GM23338 (cell line): ENCODE measurements at regions not wholly inside any gene's neighbourhood (a gene's known extent, or its start where the extent isn't known, plus 50 kb on each side); places are given as distances from the start of the nearest gene placed in this dataset.

Source experiments
- ATAC-seq: fragments of 200-7000 bp; cut with Tn5 transposase; 3 replicates; pipeline ENCODE4 v1.9.1; 2020
- DNase-seq: peaks from one replicate; pipeline ENCODE4 v3.0.0-alpha.2; 2015; ENCODE audit warnings: low spot score
- H2AFZ ChIP-seq: fragments of 200-600 bp; sonication (generic); 2 replicates; pipeline ENCODE4 v1.8.0; 2016; ENCODE audit warnings: antibody characterized with exemption, mild to moderate bottlenecking, moderate library complexity
- H3F3A ChIP-seq: fragments of 200-600 bp; sonication (generic); replicated peaks from 2 replicates; pipeline ENCODE4 v1.8.0; 2017; ENCODE audit warnings: antibody characterized with exemption, mixed run types, low read depth
- H3K27ac ChIP-seq: fragments of 200-600 bp; sonication (generic); 2 replicates; pipeline ENCODE4 v1.6.1; 2016; ENCODE audit warnings: low read depth
- H3K27me3 ChIP-seq: fragments of 200-600 bp; sonication (generic); 2 replicates; pipeline ENCODE4 v1.8.0; 2016; ENCODE audit warnings: mild to moderate bottlenecking, mixed run types, moderate library complexity; ENCODE audit not compliant: insufficient read depth
- H3K36me3 ChIP-seq: fragments of 200-600 bp; sonication (generic); 2 replicates; pipeline ENCODE4 v1.8.0; 2016; ENCODE audit warnings: mild to moderate bottlenecking; ENCODE audit not compliant: insufficient read depth
- H3K4me1 ChIP-seq: fragments of 200-600 bp; sonication (generic); 2 replicates; pipeline ENCODE4 v1.8.0; 2016; ENCODE audit warnings: mild to moderate bottlenecking, moderate library complexity; ENCODE audit not compliant: insufficient read depth
- H3K4me2 ChIP-seq: fragments of 200-600 bp; sonication (generic); 2 replicates; pipeline ENCODE4 v1.7.1; 2017; ENCODE audit warnings: mixed run types
- H3K4me3 ChIP-seq: fragments of 200-600 bp; sonication (generic); 2 replicates; pipeline ENCODE4 v1.6.1; 2016; ENCODE audit warnings: mixed run types
- H3K79me2 ChIP-seq: fragments of 200-600 bp; sonication (generic); replicated peaks from 2 replicates; pipeline ENCODE4 v1.8.0; 2017; ENCODE audit warnings: mild to moderate bottlenecking; ENCODE audit not compliant: insufficient read depth
- H3K9me2 ChIP-seq: fragments of 200-600 bp; sonication (generic); 2 replicates; pipeline ENCODE4 v1.8.0; 2017; ENCODE audit not compliant: insufficient read depth
- H4K20me1 ChIP-seq: fragments of 200-600 bp; sonication (generic); replicated peaks from 2 replicates; pipeline ENCODE4 v1.8.0; 2017; ENCODE audit warnings: mild to moderate bottlenecking; ENCODE audit not compliant: insufficient read depth
- H3K27ac Mint-ChIP-seq: 2 replicates; pipeline ENCODE4 v1.8.0; 2020; ENCODE audit warnings: inconsistent platforms, mild to moderate bottlenecking, moderate library complexity, mixed read lengths
- H3K27me3 Mint-ChIP-seq: 3 replicates; pipeline ENCODE4 v1.8.0; 2022; ENCODE audit warnings: low read depth, mild to moderate bottlenecking, moderate library complexity, mixed read lengths, inconsistent platforms; ENCODE audit not compliant: insufficient read depth, poor library complexity
- H3K36me3 Mint-ChIP-seq: 3 replicates; pipeline ENCODE4 v1.8.0; 2021; ENCODE audit warnings: low read depth, mild to moderate bottlenecking, inconsistent platforms, moderate library complexity, mixed read lengths
- H3K4me1 Mint-ChIP-seq: 3 replicates; pipeline ENCODE4 v1.8.0; 2020; ENCODE audit warnings: mild to moderate bottlenecking, inconsistent platforms, mixed read lengths
- H3K4me3 Mint-ChIP-seq: 3 replicates; pipeline ENCODE4 v1.8.0; 2021; ENCODE audit warnings: moderate library complexity, mild to moderate bottlenecking, inconsistent platforms, mixed read lengths
- H3K9me3 Mint-ChIP-seq: 3 replicates; pipeline ENCODE4 v1.8.0; 2020; ENCODE audit warnings: moderate library complexity, mild to moderate bottlenecking, inconsistent platforms, mixed read lengths
- CREB1 ChIP-seq: fragments of 250-450 bp; sonication (Bioruptor Pico); IDR thresholded peaks from 2 replicates; pipeline ENCODE4 v1.5.0; 2020; ENCODE audit warnings: low read depth, mild to moderate bottlenecking, moderate library complexity
- EZH2 ChIP-seq: fragments of 200-600 bp; sonication (generic); IDR thresholded peaks from one replicate; pipeline ENCODE4 v1.8.0; 2017; ENCODE audit warnings: antibody characterized with exemption, mild to moderate bottlenecking, low read depth; ENCODE audit not compliant: unreplicated experiment
- EZH2phosphoT487 ChIP-seq: fragments of 200-600 bp; sonication (generic); IDR thresholded peaks from one replicate; pipeline ENCODE4 v1.8.1; 2018; ENCODE audit warnings: antibody characterized with exemption; ENCODE audit not compliant: unreplicated experiment
- JUNB ChIP-seq: IDR thresholded peaks from one replicate; pipeline ENCODE4 v1.6.1; 2016; ENCODE audit warnings: antibody characterized with exemption; ENCODE audit not compliant: unreplicated experiment
- NANOG ChIP-seq: IDR thresholded peaks from 2 replicates; pipeline ENCODE4 v1.6.1; 2016; ENCODE audit warnings: antibody characterized with exemption, borderline replicate concordance
- POLR2AphosphoS5 ChIP-seq: IDR thresholded peaks from 2 replicates; pipeline ENCODE4 v1.6.1; 2016; ENCODE audit warnings: antibody characterized with exemption, low read depth
- STAT1 ChIP-seq: IDR thresholded peaks from one replicate; pipeline ENCODE4 v1.6.1; 2016; ENCODE audit warnings: antibody characterized with exemption; ENCODE audit not compliant: unreplicated experiment
- ZNF114 ChIP-seq: fragments of 250-450 bp; sonication (Bioruptor Pico); IDR thresholded peaks from 2 replicates; pipeline ENCODE4 v1.5.0; 2020; ENCODE audit warnings: mild to moderate bottlenecking, moderate library complexity
- ZNF331 ChIP-seq: fragments of 250-450 bp; sonication (Bioruptor Pico); IDR thresholded peaks from 2 replicates; pipeline ENCODE4 v1.5.0; 2020; ENCODE audit warnings: low read depth, mild to moderate bottlenecking, moderate library complexity
- TF ChIP-seq, protein P1 (sequence below), 2 experiments: fragments of 200-600 bp in 1 of 2; sonication (generic) in 1 of 2; conservative IDR thresholded peaks; 2 replicates each; pipeline versions ENCODE4 v1.5.1 to v1.6.1; 2016 to 2017; ENCODE audit warnings: antibody characterized with exemption in 2 of 2, low read depth in 2 of 2, mild to moderate bottlenecking in 2 of 2, moderate library complexity in 1 of 2
- TF ChIP-seq, protein P2 (sequence below): IDR thresholded peaks from 2 replicates; pipeline ENCODE4 v1.6.1; 2016; ENCODE audit warnings: antibody characterized with exemption
- TF ChIP-seq, protein P3 (sequence below): fragments of 250-450 bp; sonication (Bioruptor Pico); IDR thresholded peaks from 2 replicates; pipeline ENCODE4 v1.5.0; 2020; ENCODE audit warnings: mild to moderate bottlenecking, moderate library complexity
- TF ChIP-seq, protein P4 (sequence below): IDR thresholded peaks from one replicate; pipeline ENCODE4 v1.6.1; 2018; ENCODE audit warnings: antibody characterized with exemption; ENCODE audit not compliant: unreplicated experiment

DNA sequence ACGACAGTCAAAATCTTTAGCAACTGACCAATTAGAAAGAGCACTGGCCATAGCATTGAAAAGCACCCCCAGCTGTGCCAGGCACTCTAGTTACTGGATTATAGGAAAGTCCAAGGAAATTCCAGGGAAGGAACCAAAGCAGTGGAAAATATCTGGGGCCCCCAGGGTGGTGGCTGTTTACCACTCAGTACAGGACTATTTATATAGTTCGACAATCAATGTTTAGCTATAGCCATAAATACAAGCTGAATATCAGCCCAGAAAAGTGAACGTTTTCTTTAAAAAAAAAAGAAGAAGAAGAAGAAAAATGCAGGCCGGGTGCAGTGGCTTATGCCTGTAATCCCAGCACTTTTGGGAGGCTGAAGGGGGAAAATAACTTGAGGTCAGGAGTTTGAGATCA, 55.2 kb upstream of the UBAC2 start:
- Histone ChIP-seq H3K9me2 (0 out of 2 replicates have a peak, but pooled peaks cover 6% of the 10 kb centered on the region), H2AFZ (no peak overlapping the region), H3K4me3 (no peak overlapping the region), H3K79me2 (no peaks in the 10 kb centered on the region), H3K27me3 (no peaks in the 10 kb centered on the region), H3K4me1 (no peaks in the 10 kb centered on the region), H3K27ac (no peak overlapping the region), H4K20me1 (no peaks in the 10 kb centered on the region), H3K4me2 (no peak overlapping the region), H3F3A (no peaks in the 10 kb centered on the region), H3K36me3 (no peaks in the 10 kb centered on the region)
- peaks cover 12% of the 10 kb centered on the region; the same call in 2 of the 3 replicates for H3K36me3 Mint-ChIP-seq
- peaks cover 13% of the 10 kb centered on the region for H3K9me3 Mint-ChIP-seq
- H3K27ac Mint-ChIP-seq, result no peak overlapping the region
- H3K27me3 Mint-ChIP-seq, result peaks cover 4% of the 10 kb centered on the region
- no peaks in the 10 kb centered on the region for H3K4me1 Mint-ChIP-seq
- DNase-seq, result no peak
- ATAC-seq, result no peak
- TF ChIP-seq POLR2AphosphoS5 (no peak), EZH2 (no peak), STAT1 (no peak), CREB1 (CRISPR knock-in tag) (no peak), JUNB (no peak), NANOG (no peak), ZNF331 (CRISPR knock-in tag) (no peak), ZNF114 (CRISPR knock-in tag) (no peak), EZH2phosphoT487 (no peak)
- TF ChIP-seq, protein P1, sequence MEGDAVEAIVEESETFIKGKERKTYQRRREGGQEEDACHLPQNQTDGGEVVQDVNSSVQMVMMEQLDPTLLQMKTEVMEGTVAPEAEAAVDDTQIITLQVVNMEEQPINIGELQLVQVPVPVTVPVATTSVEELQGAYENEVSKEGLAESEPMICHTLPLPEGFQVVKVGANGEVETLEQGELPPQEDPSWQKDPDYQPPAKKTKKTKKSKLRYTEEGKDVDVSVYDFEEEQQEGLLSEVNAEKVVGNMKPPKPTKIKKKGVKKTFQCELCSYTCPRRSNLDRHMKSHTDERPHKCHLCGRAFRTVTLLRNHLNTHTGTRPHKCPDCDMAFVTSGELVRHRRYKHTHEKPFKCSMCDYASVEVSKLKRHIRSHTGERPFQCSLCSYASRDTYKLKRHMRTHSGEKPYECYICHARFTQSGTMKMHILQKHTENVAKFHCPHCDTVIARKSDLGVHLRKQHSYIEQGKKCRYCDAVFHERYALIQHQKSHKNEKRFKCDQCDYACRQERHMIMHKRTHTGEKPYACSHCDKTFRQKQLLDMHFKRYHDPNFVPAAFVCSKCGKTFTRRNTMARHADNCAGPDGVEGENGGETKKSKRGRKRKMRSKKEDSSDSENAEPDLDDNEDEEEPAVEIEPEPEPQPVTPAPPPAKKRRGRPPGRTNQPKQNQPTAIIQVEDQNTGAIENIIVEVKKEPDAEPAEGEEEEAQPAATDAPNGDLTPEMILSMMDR (conservative IDR thresholded peaks at IDR 0.05; ENCODE audit: low read depth in 2 of 2), result no peak
- TF ChIP-seq, protein P2, sequence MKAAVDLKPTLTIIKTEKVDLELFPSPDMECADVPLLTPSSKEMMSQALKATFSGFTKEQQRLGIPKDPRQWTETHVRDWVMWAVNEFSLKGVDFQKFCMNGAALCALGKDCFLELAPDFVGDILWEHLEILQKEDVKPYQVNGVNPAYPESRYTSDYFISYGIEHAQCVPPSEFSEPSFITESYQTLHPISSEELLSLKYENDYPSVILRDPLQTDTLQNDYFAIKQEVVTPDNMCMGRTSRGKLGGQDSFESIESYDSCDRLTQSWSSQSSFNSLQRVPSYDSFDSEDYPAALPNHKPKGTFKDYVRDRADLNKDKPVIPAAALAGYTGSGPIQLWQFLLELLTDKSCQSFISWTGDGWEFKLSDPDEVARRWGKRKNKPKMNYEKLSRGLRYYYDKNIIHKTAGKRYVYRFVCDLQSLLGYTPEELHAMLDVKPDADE, result no peak
- TF ChIP-seq, protein P3, sequence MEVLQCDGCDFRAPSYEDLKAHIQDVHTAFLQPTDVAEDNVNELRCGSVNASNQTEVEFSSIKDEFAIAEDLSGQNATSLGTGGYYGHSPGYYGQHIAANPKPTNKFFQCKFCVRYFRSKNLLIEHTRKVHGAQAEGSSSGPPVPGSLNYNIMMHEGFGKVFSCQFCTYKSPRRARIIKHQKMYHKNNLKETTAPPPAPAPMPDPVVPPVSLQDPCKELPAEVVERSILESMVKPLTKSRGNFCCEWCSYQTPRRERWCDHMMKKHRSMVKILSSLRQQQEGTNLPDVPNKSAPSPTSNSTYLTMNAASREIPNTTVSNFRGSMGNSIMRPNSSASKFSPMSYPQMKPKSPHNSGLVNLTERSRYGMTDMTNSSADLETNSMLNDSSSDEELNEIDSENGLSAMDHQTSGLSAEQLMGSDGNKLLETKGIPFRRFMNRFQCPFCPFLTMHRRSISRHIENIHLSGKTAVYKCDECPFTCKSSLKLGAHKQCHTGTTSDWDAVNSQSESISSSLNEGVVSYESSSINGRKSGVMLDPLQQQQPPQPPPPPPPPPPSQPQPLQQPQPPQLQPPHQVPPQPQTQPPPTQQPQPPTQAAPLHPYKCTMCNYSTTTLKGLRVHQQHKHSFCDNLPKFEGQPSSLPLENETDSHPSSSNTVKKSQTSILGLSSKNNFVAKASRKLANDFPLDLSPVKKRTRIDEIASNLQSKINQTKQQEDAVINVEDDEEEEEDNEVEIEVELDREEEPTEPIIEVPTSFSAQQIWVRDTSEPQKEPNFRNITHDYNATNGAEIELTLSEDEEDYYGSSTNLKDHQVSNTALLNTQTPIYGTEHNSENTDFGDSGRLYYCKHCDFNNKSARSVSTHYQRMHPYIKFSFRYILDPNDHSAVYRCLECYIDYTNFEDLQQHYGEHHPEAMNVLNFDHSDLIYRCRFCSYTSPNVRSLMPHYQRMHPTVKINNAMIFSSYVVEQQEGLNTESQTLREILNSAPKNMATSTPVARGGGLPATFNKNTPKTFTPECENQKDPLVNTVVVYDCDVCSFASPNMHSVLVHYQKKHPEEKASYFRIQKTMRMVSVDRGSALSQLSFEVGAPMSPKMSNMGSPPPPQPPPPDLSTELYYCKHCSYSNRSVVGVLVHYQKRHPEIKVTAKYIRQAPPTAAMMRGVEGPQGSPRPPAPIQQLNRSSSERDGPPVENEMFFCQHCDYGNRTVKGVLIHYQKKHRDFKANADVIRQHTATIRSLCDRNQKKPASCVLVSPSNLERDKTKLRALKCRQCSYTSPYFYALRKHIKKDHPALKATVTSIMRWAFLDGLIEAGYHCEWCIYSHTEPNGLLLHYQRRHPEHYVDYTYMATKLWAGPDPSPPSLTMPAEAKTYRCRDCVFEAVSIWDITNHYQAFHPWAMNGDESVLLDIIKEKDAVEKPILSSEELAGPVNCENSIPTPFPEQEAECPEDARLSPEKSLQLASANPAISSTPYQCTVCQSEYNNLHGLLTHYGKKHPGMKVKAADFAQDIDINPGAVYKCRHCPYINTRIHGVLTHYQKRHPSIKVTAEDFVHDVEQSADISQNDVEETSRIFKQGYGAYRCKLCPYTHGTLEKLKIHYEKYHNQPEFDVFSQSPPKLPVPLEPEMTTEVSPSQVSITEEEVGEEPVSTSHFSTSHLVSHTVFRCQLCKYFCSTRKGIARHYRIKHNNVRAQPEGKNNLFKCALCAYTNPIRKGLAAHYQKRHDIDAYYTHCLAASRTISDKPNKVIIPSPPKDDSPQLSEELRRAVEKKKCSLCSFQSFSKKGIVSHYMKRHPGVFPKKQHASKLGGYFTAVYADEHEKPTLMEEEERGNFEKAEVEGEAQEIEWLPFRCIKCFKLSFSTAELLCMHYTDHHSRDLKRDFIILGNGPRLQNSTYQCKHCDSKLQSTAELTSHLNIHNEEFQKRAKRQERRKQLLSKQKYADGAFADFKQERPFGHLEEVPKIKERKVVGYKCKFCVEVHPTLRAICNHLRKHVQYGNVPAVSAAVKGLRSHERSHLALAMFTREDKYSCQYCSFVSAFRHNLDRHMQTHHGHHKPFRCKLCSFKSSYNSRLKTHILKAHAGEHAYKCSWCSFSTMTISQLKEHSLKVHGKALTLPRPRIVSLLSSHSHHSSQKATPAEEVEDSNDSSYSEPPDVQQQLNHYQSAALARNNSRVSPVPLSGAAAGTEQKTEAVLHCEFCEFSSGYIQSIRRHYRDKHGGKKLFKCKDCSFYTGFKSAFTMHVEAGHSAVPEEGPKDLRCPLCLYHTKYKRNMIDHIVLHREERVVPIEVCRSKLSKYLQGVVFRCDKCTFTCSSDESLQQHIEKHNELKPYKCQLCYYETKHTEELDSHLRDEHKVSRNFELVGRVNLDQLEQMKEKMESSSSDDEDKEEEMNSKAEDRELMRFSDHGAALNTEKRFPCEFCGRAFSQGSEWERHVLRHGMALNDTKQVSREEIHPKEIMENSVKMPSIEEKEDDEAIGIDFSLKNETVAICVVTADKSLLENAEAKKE (CRISPR knock-in tag), result no peak
- TF ChIP-seq, protein P4, sequence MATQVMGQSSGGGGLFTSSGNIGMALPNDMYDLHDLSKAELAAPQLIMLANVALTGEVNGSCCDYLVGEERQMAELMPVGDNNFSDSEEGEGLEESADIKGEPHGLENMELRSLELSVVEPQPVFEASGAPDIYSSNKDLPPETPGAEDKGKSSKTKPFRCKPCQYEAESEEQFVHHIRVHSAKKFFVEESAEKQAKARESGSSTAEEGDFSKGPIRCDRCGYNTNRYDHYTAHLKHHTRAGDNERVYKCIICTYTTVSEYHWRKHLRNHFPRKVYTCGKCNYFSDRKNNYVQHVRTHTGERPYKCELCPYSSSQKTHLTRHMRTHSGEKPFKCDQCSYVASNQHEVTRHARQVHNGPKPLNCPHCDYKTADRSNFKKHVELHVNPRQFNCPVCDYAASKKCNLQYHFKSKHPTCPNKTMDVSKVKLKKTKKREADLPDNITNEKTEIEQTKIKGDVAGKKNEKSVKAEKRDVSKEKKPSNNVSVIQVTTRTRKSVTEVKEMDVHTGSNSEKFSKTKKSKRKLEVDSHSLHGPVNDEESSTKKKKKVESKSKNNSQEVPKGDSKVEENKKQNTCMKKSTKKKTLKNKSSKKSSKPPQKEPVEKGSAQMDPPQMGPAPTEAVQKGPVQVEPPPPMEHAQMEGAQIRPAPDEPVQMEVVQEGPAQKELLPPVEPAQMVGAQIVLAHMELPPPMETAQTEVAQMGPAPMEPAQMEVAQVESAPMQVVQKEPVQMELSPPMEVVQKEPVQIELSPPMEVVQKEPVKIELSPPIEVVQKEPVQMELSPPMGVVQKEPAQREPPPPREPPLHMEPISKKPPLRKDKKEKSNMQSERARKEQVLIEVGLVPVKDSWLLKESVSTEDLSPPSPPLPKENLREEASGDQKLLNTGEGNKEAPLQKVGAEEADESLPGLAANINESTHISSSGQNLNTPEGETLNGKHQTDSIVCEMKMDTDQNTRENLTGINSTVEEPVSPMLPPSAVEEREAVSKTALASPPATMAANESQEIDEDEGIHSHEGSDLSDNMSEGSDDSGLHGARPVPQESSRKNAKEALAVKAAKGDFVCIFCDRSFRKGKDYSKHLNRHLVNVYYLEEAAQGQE, result no peak
- no peak overlapping the region for H3K4me3 Mint-ChIP-seq
